ENCODE measurements at regions not wholly inside any gene's neighbourhood (a gene's known extent, or its start where the extent isn't known, plus 50 kb on each side); places are given as distances from the start of the nearest gene placed in this dataset.
"Not testable (repeated sequence)": the region's sequence is repeated elsewhere in the genome, so short reads cannot be mapped to it uniquely, and the experiment has no call there.

DNA sequence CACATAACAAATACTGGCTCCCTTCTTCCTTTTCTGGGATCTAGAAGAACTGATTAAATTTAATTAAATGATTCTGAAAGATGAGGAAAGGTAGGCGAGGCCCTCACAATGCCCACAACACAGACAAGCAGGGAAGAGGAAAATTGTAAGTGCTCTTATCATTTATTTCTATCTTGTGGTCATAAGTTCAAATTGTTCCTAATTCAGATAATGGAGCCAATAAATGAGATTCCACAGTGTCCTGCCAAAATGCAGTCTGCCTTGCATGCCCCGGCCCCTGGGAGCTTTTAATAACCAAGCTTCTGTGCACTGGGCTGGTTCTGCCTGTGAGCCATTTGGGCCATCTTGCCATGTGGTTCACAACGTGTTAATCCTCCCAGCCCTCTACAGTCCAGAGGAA, 97.0 kb downstream of the CMC2 start:
- ChIA-PET CTCF (interaction anchor here (0.6 to 1.1 kb wide), 2 partner anchors 14 to 16 kb away, joined by 3 read pairs; no protein-coding TSS in a partner anchor), POLR2A (no interaction called here)
- Histone ChIP-seq H3K4me1 (ENCODE audit: control insufficient read depth, insufficient read depth, low read length) (no peaks in the 10 kb centered on the region), H3K36me3 (ENCODE audit: control insufficient read depth in 2 of 2, insufficient read depth in 1 of 2, low read length in 2 of 2) (no peaks in the 10 kb centered on the region), H3K27ac (ENCODE audit: extremely low read depth, low read depth, low read length) (no peak overlapping the region), H3K9me3 (ENCODE audit: control insufficient read depth, insufficient read depth, low read depth, low read length) (no peaks in the 10 kb centered on the region), H3K4me3 (ENCODE audit: low read depth, low read length) (no peak overlapping the region)
- TF ChIP-seq ZSCAN23 (tag by site-specific recombination; IDR thresholded peaks at IDR 0.05) (no peak), BCL11A (tag by site-specific recombination; IDR thresholded peaks at IDR 0.05; ENCODE audit: low read depth) (no peak), ZNF561 (tag by site-specific recombination; IDR thresholded peaks at IDR 0.05; ENCODE audit: borderline replicate concordance) (no peak), SETDB1 (IDR thresholded peaks at IDR 0.05; ENCODE audit: insufficient read length, low read length) (no peak), ZBTB20 (tag by site-specific recombination; IDR thresholded peaks at IDR 0.05) (no peak)

DNA sequence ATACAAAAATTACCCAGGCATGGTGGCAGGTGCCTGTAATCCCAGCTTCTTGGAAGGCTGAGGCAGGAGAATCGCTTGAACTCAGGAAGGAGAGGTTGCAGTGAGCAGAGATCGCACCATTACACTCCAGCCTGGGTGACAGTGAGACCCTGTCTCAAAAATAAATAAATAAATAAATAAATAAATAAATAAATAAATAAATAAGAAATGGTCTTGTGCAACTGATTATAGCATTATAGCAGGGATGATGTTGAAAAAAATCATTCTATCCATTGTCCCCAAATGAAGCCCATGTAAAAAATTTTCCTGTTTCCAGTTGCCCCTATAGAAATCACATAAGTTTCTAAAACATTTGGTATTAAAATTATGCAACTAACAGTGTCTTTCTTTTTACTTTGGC, 100.5 kb downstream of the CMC2 start:
- CTCF ChIA-PET; H3K36me3 ChIP-seq (ENCODE audit: control insufficient read depth in 2 of 2, insufficient read depth in 1 of 2, low read length in 2 of 2); H3K4me1 ChIP-seq (ENCODE audit: control insufficient read depth, insufficient read depth, low read length); H3K27ac ChIP-seq (ENCODE audit: extremely low read depth, low read depth, low read length); POLR2A ChIA-PET; H3K4me3 ChIP-seq (ENCODE audit: low read depth, low read length); H3K9me3 ChIP-seq (ENCODE audit: control insufficient read depth, insufficient read depth, low read depth, low read length): not testable (repeated sequence)
- peak; percentile 67 for TF ChIP-seq ZNF510 (tag by site-specific recombination; IDR thresholded peaks at IDR 0.05; ENCODE audit: insufficient replicate concordance)
- TF ChIP-seq ZBTB21 (tag by site-specific recombination; IDR thresholded peaks at IDR 0.05), result peak; percentile 62; the same call in 1 of the 2 replicates
- peak; percentile 73 for TF ChIP-seq ZNF664 (tag by site-specific recombination; IDR thresholded peaks at IDR 0.05)
- peak; percentile 32; the same call in 1 of the 2 replicates for TF ChIP-seq ZNF629 (tag by site-specific recombination; IDR thresholded peaks at IDR 0.05)
- peak; percentile 45; the same call in 1 of the 2 replicates for TF ChIP-seq ZNF292 (tag by site-specific recombination; IDR thresholded peaks at IDR 0.05; ENCODE audit: borderline replicate concordance, low read depth)
- TF ChIP-seq, protein P1, sequence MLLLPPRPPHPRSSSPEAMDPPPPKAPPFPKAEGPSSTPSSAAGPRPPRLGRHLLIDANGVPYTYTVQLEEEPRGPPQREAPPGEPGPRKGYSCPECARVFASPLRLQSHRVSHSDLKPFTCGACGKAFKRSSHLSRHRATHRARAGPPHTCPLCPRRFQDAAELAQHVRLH (tag by site-specific recombination; IDR thresholded peaks at IDR 0.05), result 0 out of 2 replicates have a peak, but pooled peaks have one; percentile 50
- TF ChIP-seq, protein P2, sequence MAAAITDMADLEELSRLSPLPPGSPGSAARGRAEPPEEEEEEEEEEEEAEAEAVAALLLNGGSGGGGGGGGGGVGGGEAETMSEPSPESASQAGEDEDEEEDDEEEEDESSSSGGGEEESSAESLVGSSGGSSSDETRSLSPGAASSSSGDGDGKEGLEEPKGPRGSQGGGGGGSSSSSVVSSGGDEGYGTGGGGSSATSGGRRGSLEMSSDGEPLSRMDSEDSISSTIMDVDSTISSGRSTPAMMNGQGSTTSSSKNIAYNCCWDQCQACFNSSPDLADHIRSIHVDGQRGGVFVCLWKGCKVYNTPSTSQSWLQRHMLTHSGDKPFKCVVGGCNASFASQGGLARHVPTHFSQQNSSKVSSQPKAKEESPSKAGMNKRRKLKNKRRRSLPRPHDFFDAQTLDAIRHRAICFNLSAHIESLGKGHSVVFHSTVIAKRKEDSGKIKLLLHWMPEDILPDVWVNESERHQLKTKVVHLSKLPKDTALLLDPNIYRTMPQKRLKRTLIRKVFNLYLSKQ (tag by site-specific recombination; IDR thresholded peaks at IDR 0.05; ENCODE audit: borderline replicate concordance), result 0 out of 2 replicates have a peak, but pooled peaks have one; percentile 24
- TF ChIP-seq, protein P3, sequence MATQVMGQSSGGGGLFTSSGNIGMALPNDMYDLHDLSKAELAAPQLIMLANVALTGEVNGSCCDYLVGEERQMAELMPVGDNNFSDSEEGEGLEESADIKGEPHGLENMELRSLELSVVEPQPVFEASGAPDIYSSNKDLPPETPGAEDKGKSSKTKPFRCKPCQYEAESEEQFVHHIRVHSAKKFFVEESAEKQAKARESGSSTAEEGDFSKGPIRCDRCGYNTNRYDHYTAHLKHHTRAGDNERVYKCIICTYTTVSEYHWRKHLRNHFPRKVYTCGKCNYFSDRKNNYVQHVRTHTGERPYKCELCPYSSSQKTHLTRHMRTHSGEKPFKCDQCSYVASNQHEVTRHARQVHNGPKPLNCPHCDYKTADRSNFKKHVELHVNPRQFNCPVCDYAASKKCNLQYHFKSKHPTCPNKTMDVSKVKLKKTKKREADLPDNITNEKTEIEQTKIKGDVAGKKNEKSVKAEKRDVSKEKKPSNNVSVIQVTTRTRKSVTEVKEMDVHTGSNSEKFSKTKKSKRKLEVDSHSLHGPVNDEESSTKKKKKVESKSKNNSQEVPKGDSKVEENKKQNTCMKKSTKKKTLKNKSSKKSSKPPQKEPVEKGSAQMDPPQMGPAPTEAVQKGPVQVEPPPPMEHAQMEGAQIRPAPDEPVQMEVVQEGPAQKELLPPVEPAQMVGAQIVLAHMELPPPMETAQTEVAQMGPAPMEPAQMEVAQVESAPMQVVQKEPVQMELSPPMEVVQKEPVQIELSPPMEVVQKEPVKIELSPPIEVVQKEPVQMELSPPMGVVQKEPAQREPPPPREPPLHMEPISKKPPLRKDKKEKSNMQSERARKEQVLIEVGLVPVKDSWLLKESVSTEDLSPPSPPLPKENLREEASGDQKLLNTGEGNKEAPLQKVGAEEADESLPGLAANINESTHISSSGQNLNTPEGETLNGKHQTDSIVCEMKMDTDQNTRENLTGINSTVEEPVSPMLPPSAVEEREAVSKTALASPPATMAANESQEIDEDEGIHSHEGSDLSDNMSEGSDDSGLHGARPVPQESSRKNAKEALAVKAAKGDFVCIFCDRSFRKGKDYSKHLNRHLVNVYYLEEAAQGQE (tag by site-specific recombination; IDR thresholded peaks at IDR 0.05), result peak; percentile 63; the same call in 1 of the 2 replicates
- 0 out of 2 replicates have a peak, but pooled peaks have one; percentile 30 for TF ChIP-seq ZNF223 (tag by site-specific recombination; IDR thresholded peaks at IDR 0.05)
- peak; percentile 95 for TF ChIP-seq ZNF394 (tag by site-specific recombination; IDR thresholded peaks at IDR 0.05; ENCODE audit: borderline replicate concordance)
- TF ChIP-seq ZNF530 (tag by site-specific recombination; IDR thresholded peaks at IDR 0.05; ENCODE audit: low read depth), result 0 out of 2 replicates have a peak, but pooled peaks have one; percentile 45
- TF ChIP-seq, protein P4, sequence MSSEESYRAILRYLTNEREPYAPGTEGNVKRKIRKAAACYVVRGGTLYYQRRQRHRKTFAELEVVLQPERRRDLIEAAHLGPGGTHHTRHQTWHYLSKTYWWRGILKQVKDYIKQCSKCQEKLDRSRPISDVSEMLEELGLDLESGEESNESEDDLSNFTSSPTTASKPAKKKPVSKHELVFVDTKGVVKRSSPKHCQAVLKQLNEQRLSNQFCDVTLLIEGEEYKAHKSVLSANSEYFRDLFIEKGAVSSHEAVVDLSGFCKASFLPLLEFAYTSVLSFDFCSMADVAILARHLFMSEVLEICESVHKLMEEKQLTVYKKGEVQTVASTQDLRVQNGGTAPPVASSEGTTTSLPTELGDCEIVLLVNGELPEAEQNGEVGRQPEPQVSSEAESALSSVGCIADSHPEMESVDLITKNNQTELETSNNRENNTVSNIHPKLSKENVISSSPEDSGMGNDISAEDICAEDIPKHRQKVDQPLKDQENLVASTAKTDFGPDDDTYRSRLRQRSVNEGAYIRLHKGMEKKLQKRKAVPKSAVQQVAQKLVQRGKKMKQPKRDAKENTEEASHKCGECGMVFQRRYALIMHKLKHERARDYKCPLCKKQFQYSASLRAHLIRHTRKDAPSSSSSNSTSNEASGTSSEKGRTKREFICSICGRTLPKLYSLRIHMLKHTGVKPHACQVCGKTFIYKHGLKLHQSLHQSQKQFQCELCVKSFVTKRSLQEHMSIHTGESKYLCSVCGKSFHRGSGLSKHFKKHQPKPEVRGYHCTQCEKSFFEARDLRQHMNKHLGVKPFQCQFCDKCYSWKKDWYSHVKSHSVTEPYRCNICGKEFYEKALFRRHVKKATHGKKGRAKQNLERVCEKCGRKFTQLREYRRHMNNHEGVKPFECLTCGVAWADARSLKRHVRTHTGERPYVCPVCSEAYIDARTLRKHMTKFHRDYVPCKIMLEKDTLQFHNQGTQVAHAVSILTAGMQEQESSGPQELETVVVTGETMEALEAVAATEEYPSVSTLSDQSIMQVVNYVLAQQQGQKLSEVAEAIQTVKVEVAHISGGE (tag by site-specific recombination; conservative IDR thresholded peaks at IDR 0.05; ENCODE audit: low read depth), result peak; percentile 84
- TF ChIP-seq ZBTB8A (tag by site-specific recombination; IDR thresholded peaks at IDR 0.05), result peak; percentile 70
- TF ChIP-seq ZNF555 (tag by site-specific recombination; conservative IDR thresholded peaks at IDR 0.05), result peak; percentile 95
- TF ChIP-seq ZNF433 (tag by site-specific recombination; IDR thresholded peaks at IDR 0.05; ENCODE audit: low read depth), result peak; percentile 41

All from HEK293 (cell line).